Fibroblast of lung (primary cell): ENCODE measurements at regions not wholly inside any gene's neighbourhood (a gene's known extent, or its start where the extent isn't known, plus 50 kb on each side); places are given as distances from the start of the nearest gene placed in this dataset.

Experiments used
- DNase-seq, 2 donors: peaks; one replicate each; pipeline versions ENCODE4 v3.0.0 to v3.0.0-alpha.2; 2010; ENCODE audit warnings: low read depth in 2 of 2
- H2AFZ ChIP-seq: 2 replicates; pipeline ENCODE4 v1.5.1; 2012; ENCODE audit warnings: low read length, control low read depth, inconsistent platforms
- H3K27ac ChIP-seq: 2 replicates; pipeline ENCODE4 v1.5.1; 2011; ENCODE audit warnings: low read length, control low read depth; ENCODE audit not compliant: insufficient read depth
- H3K27me3 ChIP-seq: 2 replicates; pipeline ENCODE4 v1.5.1; 2011; ENCODE audit warnings: mild to moderate bottlenecking, low read length; ENCODE audit not compliant: control insufficient read depth, insufficient read depth
- H3K36me3 ChIP-seq: 2 replicates; pipeline ENCODE4 v1.5.1; 2011; ENCODE audit warnings: low read length; ENCODE audit not compliant: control insufficient read depth, insufficient read depth
- H3K4me1 ChIP-seq: 2 replicates; pipeline ENCODE4 v1.5.1; 2011; ENCODE audit warnings: low read length; ENCODE audit not compliant: control insufficient read depth, insufficient read depth; ENCODE audit errors: extremely low read depth
- H3K4me2 ChIP-seq: 2 replicates; pipeline ENCODE4 v1.5.1; 2011; ENCODE audit warnings: low read length, control low read depth; ENCODE audit not compliant: insufficient read depth; ENCODE audit errors: extremely low read depth
- H3K4me3 ChIP-seq, 4 experiments: fragments of 200-600 bp in 1 of 4; sonication (generic) in 1 of 4; replicated peaks in 1 of 4; 2 replicates each; pipeline ENCODE4 v1.5.1; 2011 to 2016; ENCODE audit warnings: low read length in 4 of 4, low read depth in 3 of 4, mild to moderate bottlenecking in 3 of 4, control low read depth in 2 of 4, inconsistent platforms in 1 of 4, mixed read lengths in 1 of 4; ENCODE audit not compliant: insufficient read depth in 1 of 4; ENCODE audit errors: control extremely low read depth in 1 of 4
- H3K79me2 ChIP-seq: 2 replicates; pipeline ENCODE4 v1.5.1; 2012; ENCODE audit warnings: mild to moderate bottlenecking, low read length, inconsistent platforms; ENCODE audit not compliant: control insufficient read depth, insufficient read depth
- H3K9ac ChIP-seq: 2 replicates; pipeline ENCODE4 v1.5.1; 2011; ENCODE audit warnings: mild to moderate bottlenecking, low read length, control low read depth; ENCODE audit not compliant: insufficient read depth
- H3K9me3 ChIP-seq: 2 replicates; pipeline ENCODE4 v1.5.1; 2012; ENCODE audit warnings: low read depth, low read length; ENCODE audit not compliant: control insufficient read depth, insufficient read depth
- H4K20me1 ChIP-seq: 2 replicates; pipeline ENCODE4 v1.5.1; 2011; ENCODE audit warnings: low read length; ENCODE audit not compliant: control insufficient read depth, insufficient read depth; ENCODE audit errors: extremely low read depth
- EZH2 ChIP-seq: IDR thresholded peaks from 2 replicates; pipeline ENCODE4 v1.5.1; 2012; ENCODE audit warnings: low read length, control low read depth, mild to moderate bottlenecking; ENCODE audit errors: missing control alignments
- TF ChIP-seq, protein P1 (sequence below), 2 donors: IDR thresholded peaks in 1 of 2; conservative IDR thresholded peaks in 1 of 2; 1 replicate in 1 of 2; 2 replicates in 1 of 2; pipeline ENCODE4 v1.5.1; 2011 to 2012; ENCODE audit warnings: low read length in 2 of 2, control low read depth in 1 of 2, inconsistent platforms in 1 of 2, low read depth in 1 of 2, mild to moderate bottlenecking in 1 of 2

DNA sequence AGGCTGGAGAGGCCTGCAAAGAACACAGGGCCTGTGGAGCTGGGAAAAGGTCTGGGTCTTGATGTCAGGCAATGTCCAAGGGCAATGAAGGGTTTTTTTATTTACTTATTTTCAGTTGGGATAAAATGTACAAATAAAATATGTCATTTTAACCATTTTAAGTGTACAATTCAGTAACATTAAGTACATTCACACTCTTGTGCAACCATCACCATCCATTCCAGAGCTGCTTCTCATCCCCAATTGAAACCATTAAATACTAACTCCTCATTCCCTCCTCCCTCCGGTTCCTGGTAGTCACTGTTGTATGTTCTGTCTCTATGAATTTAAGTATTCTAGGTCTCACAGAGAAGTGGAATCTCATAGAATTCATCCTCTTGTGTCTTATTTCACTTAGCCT, 444.7 kb downstream of the HS3ST3B1 start:
- Histone ChIP-seq H3K9ac (no peak overlapping the region), H2AFZ (no peak overlapping the region), H3K27ac (no peak overlapping the region)

DNA sequence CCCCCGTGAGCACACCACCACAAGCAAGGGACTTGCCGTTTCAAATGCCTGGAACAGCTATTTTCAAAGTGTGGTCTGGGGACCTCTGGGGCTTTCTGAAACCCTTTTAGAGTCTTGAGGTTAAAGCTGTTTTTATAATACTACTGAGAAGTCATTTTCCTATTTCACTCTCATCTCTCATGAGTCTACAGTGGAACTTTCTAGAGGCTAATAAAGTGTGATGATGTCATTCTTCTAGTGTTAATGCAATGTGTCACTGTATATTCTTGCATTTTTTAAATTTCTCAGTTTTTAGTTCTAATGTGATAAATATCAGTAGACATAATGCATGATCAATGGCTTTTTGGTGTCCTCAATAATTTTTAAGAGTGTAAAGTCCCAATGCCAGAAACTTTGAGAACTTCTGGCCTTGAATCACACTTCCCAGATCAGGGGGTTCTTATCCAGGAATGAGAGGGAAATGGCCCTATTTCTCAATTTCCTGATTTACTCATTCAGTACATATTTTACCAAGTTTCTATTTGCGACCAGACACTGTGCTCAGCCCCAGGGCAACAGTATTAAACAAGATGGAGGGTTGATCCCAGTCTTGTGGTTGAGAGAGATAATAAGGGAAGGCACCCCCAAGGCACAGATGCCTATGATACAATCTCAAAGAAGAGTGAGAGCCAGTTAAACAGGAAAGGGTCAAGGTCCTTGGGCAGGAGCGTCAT, 444.0 kb downstream of the HS3ST3B1 start:
- TF ChIP-seq, protein P1, sequence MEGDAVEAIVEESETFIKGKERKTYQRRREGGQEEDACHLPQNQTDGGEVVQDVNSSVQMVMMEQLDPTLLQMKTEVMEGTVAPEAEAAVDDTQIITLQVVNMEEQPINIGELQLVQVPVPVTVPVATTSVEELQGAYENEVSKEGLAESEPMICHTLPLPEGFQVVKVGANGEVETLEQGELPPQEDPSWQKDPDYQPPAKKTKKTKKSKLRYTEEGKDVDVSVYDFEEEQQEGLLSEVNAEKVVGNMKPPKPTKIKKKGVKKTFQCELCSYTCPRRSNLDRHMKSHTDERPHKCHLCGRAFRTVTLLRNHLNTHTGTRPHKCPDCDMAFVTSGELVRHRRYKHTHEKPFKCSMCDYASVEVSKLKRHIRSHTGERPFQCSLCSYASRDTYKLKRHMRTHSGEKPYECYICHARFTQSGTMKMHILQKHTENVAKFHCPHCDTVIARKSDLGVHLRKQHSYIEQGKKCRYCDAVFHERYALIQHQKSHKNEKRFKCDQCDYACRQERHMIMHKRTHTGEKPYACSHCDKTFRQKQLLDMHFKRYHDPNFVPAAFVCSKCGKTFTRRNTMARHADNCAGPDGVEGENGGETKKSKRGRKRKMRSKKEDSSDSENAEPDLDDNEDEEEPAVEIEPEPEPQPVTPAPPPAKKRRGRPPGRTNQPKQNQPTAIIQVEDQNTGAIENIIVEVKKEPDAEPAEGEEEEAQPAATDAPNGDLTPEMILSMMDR (conservative IDR thresholded peaks at IDR 0.05 in 1 of 2, IDR thresholded peaks at IDR 0.05 in 1 of 2; ENCODE audit: low read depth in 1 of 2, low read length in 2 of 2): no peak
- no peak for TF ChIP-seq EZH2
- Histone ChIP-seq H2AFZ (no peak overlapping the region), H3K27ac (no peak overlapping the region), H3K4me2 (no peak overlapping the region), H3K79me2 (no peaks in the 10 kb centered on the region), H3K4me3 (no peak overlapping the region), H3K9ac (no peak overlapping the region), H3K27me3 (no peaks in the 10 kb centered on the region), H4K20me1 (no peaks in the 10 kb centered on the region), H3K4me1 (no peaks in the 10 kb centered on the region), H3K36me3 (no peaks in the 10 kb centered on the region), H3K9me3 (no peaks in the 10 kb centered on the region)
- peak in 1 of 2 donors; percentile 36 for DNase-seq

More for the DNA sequence above, 444.7 kb downstream of the HS3ST3B1 start:
- TF ChIP-seq, protein P1 (conservative IDR thresholded peaks at IDR 0.05 in 1 of 2, IDR thresholded peaks at IDR 0.05 in 1 of 2; ENCODE audit: low read depth in 1 of 2, low read length in 2 of 2): no peak
- TF ChIP-seq EZH2: no peak
- H4K20me1 ChIP-seq: no peaks in the 10 kb centered on the region
- no peaks in the 10 kb centered on the region for H3K36me3 ChIP-seq
- no peaks in the 10 kb centered on the region for H3K9me3 ChIP-seq
- DNase-seq: peak in 1 of 2 donors; percentile 27
- no peak overlapping the region for H3K4me2 ChIP-seq
- H3K27me3 ChIP-seq: no peaks in the 10 kb centered on the region
- no peaks in the 10 kb centered on the region for H3K4me1 ChIP-seq
- H3K4me3 ChIP-seq: no peak overlapping the region
- no peaks in the 10 kb centered on the region for H3K79me2 ChIP-seq

DNA sequence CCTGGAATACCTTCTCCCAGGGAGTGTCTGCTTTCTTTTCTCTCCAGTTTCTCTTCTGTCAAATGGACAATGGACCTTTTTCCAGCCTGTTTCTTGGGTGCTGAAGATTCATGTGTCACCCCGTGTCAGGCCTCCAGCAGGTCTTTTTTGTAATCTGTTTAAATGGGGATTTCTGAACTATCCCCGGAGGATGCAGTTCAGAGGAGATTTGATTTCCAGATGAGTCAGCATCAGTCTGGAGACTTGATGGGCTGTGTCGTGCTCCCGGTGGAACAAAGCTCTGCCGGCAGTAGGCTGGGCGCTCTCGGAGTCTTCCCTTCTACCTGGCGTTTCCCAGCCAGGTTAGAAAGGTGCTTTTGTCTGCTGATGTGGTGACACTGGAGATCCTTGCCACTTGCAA, 440.6 kb downstream of the HS3ST3B1 start:
- H3K27me3 ChIP-seq: no peaks in the 10 kb centered on the region
- no peak overlapping the region for H2AFZ ChIP-seq
- H3K27ac ChIP-seq: no peak overlapping the region
- H3K4me1 ChIP-seq: peaks cover 6% of the 10 kb centered on the region
- H3K4me3 ChIP-seq: no peak overlapping the region
- no peak overlapping the region for H3K9ac ChIP-seq
- no peaks in the 10 kb centered on the region for H4K20me1 ChIP-seq
- no peaks in the 10 kb centered on the region for H3K79me2 ChIP-seq
- DNase-seq: no peak
- TF ChIP-seq, protein P1 (conservative IDR thresholded peaks at IDR 0.05 in 1 of 2, IDR thresholded peaks at IDR 0.05 in 1 of 2; ENCODE audit: low read depth in 1 of 2, low read length in 2 of 2): no peak
- no peak for TF ChIP-seq EZH2
- H3K9me3 ChIP-seq: no peaks in the 10 kb centered on the region
- no peak overlapping the region for H3K4me2 ChIP-seq
- no peaks in the 10 kb centered on the region for H3K36me3 ChIP-seq
